Right lobe of liver (tissue), 6 donors: ENCODE measurements at regions not wholly inside any gene's neighbourhood (a gene's known extent, or its start where the extent isn't known, plus 50 kb on each side); places are given as distances from the start of the nearest gene placed in this dataset.

ENCODE experiments used
- ATAC-seq, 4 donors: fragments of 200-7000 bp; cut with Tn5 transposase; one replicate each; pipeline ENCODE4 v1.9.1; 2020; ENCODE audit warnings: mild to moderate bottlenecking in 4 of 4, moderate library complexity in 4 of 4
- DNase-seq, 3 donors: peaks; one replicate each; pipeline ENCODE4 v3.0.0-alpha.2; 2020
- H3K27ac ChIP-seq, 3 donors: fragments of 200-600 bp; one replicate each; pipeline ENCODE4 v1.8.0; 2022
- H3K27me3 ChIP-seq, 2 donors: fragments of 200-600 bp; one replicate each; pipeline ENCODE4 v1.8.0; 2022
- H3K36me3 ChIP-seq, 4 donors: fragments of 200-600 bp; sonication (generic) in 1 of 4; one replicate each; pipeline versions ENCODE4 v1.5.1 to v1.8.0; 2017 to 2022; ENCODE audit warnings: control low read depth in 1 of 4
- H3K4me1 ChIP-seq, 4 donors: fragments of 200-600 bp; sonication (generic) in 1 of 4; one replicate each; pipeline versions ENCODE4 v1.5.1 to v1.8.0; 2017 to 2022; ENCODE audit warnings: control low read depth in 1 of 4
- H3K4me3 ChIP-seq, 3 donors: fragments of 200-600 bp; one replicate each; pipeline ENCODE4 v1.8.0; 2022
- H3K9me3 ChIP-seq, 4 donors: fragments of 200-600 bp; sonication (generic) in 1 of 4; one replicate each; pipeline versions ENCODE4 v1.5.1 to v1.8.0; 2017 to 2022; ENCODE audit warnings: control low read depth in 1 of 4
- POLR2A ChIP-seq: fragments of 450-650 bp; IDR thresholded peaks from one replicate; pipeline ENCODE4 v1.6.1; 2017; ENCODE audit warnings: antibody characterized with exemption, mild to moderate bottlenecking
- WGBS: methylation state at CpG from one replicate; pipeline ENCODE4 v1.1.6; 2018; ENCODE audit warnings: low coverage, low lambda C conversion rate; ENCODE audit not compliant: insufficient coverage; ENCODE audit errors: missing lambda C conversion rate; 5-methylcytosine and 5-hydroxymethylcytosine counted together
- intact Hi-C, 2 donors: fragments of 100-400 bp; cut with DNase I; formaldehyde crosslinking; loops; one replicate each; pipeline versions ENCODE4 v1.11.2 to v1.14.1; 2022
- TF ChIP-seq, protein P1 (sequence below), 4 donors: fragments of 200-600 bp in 3 of 4; fragments of 450-650 bp in 1 of 4; IDR thresholded peaks; one replicate each; pipeline versions ENCODE4 v1.5.1 to v1.8.0; 2016 to 2022; ENCODE audit warnings: antibody characterized with exemption in 4 of 4, mild to moderate bottlenecking in 2 of 4
- donor health status: DM: no; HTN: yes; CAD: no.
- donor health status: DM: no; HTN: no; CAD: no.
- donor health status: DM: no; HTN: no; CAD: no.
- donor health status: DM: no; HTN: yes; CAD: no.
- donor health status: DM: no; HTN: yes; CAD: no.

DNA sequence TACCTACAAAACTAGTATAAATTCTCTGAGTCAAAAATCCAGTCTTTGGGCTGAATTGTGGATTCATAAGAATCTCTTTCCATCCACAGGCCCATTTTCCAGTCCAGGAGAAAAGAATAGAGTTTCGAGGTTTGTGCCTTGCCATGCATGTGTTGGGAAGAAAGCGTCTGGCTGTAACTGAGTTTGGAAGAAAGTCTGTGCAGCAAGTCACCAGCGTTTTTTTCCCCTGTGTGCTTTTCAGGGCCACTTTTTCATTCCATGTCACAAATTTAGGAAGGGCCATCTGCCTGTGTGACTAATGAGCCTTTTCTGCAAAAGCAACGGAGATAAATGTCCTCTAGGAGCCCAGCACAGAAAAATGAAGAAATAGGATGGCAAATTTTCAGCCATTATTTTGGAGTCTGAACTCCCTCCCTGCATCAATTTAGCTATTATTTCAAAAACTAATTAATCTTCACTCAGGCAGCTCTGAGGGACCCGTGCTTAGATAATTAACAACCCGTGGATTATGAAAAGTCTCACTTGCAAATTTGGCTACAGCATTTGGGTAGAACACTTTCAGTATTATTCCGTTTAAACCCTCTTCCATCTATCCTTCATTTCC, 261.5 kb downstream of the SUDS3 start:
- H3K36me3 ChIP-seq: no peaks in the 10 kb centered on the region
- H3K4me3 ChIP-seq: no peak overlapping the region
- no peaks in the 10 kb centered on the region for H3K9me3 ChIP-seq
- no peak overlapping the region for H3K27ac ChIP-seq
- intact Hi-C loops: no loop called here
- no peaks in the 10 kb centered on the region for H3K27me3 ChIP-seq
- TF ChIP-seq, protein P1, sequence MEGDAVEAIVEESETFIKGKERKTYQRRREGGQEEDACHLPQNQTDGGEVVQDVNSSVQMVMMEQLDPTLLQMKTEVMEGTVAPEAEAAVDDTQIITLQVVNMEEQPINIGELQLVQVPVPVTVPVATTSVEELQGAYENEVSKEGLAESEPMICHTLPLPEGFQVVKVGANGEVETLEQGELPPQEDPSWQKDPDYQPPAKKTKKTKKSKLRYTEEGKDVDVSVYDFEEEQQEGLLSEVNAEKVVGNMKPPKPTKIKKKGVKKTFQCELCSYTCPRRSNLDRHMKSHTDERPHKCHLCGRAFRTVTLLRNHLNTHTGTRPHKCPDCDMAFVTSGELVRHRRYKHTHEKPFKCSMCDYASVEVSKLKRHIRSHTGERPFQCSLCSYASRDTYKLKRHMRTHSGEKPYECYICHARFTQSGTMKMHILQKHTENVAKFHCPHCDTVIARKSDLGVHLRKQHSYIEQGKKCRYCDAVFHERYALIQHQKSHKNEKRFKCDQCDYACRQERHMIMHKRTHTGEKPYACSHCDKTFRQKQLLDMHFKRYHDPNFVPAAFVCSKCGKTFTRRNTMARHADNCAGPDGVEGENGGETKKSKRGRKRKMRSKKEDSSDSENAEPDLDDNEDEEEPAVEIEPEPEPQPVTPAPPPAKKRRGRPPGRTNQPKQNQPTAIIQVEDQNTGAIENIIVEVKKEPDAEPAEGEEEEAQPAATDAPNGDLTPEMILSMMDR (IDR thresholded peaks at IDR 0.05): no peak
- no peak for TF ChIP-seq POLR2A
- 44% methylated on average over 5 of the region's 7 CpGs for WGBS
- H3K4me1 ChIP-seq: peaks cover 0 to 6% (median 2%) of the 10 kb centered on the region in 4 donors
- DNase-seq (no peak), ATAC-seq (no peak)

DNA sequence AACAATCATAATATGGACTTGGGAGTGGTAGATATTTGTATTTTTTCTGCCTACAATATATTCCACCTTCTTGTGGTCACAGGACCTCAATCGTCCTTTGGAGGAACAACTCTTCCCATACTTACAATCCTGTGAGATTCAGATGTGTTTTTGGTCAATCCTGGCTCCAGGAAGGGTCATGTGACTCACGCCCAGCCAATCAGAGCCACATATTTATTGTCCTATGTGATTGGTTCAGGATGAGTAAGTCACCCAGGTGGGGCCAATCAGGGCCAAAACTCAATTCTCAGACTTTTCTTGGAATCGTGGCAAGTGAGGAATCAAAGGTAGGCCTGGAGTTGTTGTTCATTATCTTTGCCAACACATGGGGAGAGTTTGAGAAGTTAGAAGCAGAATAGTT, 264.9 kb downstream of the SUDS3 start:
- no peaks in the 10 kb centered on the region for H3K36me3 ChIP-seq
- intact Hi-C loops: no loop called here
- H3K27me3 ChIP-seq: no peaks in the 10 kb centered on the region
- H3K4me1 ChIP-seq: no peaks in the 10 kb centered on the region
- H3K4me3 ChIP-seq: no peak overlapping the region
- TF ChIP-seq POLR2A: no peak
- TF ChIP-seq, protein P1 (IDR thresholded peaks at IDR 0.05): no peak
- 48% methylated on average over 3 of the region's 3 CpGs for WGBS
- no peaks in the 10 kb centered on the region for H3K9me3 ChIP-seq
- no peak for ATAC-seq
- DNase-seq: no peak
- H3K27ac ChIP-seq: no peak overlapping the region

DNA sequence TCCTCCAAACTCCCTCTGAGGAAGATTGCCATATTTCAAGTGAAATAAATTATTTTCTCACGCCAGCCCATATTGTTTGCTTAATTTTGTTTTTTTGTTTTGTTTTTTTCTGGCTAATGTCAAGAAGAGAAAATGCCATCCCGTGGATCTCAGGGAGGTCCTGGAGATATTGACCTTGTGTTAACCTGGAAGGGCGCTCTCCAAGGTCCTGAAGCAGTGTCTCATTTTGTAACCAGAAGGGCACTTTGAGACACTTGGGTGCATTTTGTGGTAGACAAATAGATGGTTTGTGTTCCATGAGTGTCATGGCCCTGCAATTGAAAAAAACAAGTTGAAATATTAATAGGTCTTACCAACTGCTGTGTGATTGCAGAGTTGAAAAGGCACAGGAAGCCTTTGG, 268.9 kb downstream of the SUDS3 start:
- peak in 3 of 4 donors; percentile 33 to 59 (median 38) for ATAC-seq
- no peaks in the 10 kb centered on the region for H3K27me3 ChIP-seq
- no peaks in the 10 kb centered on the region for H3K9me3 ChIP-seq
- DNase-seq: peak in 2 of 3 donors; percentile 22 to 54
- H3K36me3 ChIP-seq: no peaks in the 10 kb centered on the region
- H3K27ac ChIP-seq: no peak overlapping the region
- intact Hi-C loops: no loop called here
- WGBS: 16% methylated on average over 3 of the region's 3 CpGs
- H3K4me3 ChIP-seq: no peak overlapping the region
- TF ChIP-seq POLR2A: no peak
- TF ChIP-seq, protein P1 (IDR thresholded peaks at IDR 0.05): no peak
- H3K4me1 ChIP-seq: no peaks in the 10 kb centered on the region

DNA sequence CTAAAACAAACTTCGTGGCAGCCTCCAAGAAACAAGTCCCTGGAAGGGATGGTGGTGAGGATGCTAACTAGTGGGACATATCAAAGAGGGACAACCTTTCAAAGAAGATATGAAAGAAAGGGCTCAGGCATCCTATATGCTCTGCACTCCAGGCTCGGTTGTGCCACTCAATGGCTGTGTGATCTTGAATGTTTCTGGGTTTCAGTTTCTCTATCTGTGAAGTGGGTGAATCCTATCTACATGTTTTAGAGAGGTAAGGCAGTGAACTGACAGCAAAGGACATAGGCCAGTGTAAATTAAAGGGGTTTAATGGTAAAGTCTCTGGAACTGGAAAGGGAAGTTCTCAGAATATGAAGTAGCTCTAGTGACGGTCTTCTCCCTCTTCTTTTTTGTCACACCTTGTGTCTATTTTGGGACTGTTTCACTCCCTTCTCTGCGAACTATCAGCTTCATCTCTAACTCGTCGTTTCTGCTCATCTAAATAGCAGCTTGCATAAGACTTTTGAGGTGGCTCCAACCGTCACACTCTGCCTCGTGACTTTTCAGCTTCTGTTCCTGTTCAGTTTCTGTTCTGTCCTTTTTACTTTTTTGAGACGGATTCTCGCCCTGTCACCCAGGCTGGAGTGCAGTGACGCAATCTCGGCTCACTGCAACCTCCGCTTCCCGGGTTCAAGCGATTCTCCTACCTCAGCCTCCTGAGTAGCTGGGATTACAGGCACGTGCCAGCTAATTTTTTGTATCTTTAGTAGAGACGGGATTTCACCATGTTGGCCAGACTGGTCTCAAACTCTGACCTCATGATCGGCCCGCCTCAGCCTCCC, 273.6 kb downstream of the SUDS3 start:
- H3K27me3 ChIP-seq: no peaks in the 10 kb centered on the region
- H3K36me3 ChIP-seq: no peaks in the 10 kb centered on the region
- WGBS: 72% methylated on average over 18 of the region's 19 CpGs
- DNase-seq (no peak), ATAC-seq (no peak)
- H3K9me3 ChIP-seq: no peaks in the 10 kb centered on the region
- no peak overlapping the region for H3K4me3 ChIP-seq
- peaks cover 0 to 15% (median 4%) of the 10 kb centered on the region in 4 donors for H3K4me1 ChIP-seq
- intact Hi-C loops: no loop called here
- no peak overlapping the region for H3K27ac ChIP-seq
- TF ChIP-seq, protein P1 (IDR thresholded peaks at IDR 0.05): no peak
- TF ChIP-seq POLR2A: no peak
